ENCODE measurements at regions not wholly inside any gene's neighbourhood (a gene's known extent, or its start where the extent isn't known, plus 50 kb on each side); places are given as distances from the start of the nearest gene placed in this dataset.
"Not testable (repeated sequence)": the region's sequence is repeated elsewhere in the genome, so short reads cannot be mapped to it uniquely, and the experiment has no call there.

GRCh38 chr5:14922952-14923351 is 51.4 kb upstream of the ANKH start:
- DNase-seq = not testable (repeated sequence)

- no peak for DNase-seq
Observed at GRCh38 chr5:14922456-14922855, 50.9 kb upstream of the ANKH start.
